Mammary epithelial cell (primary cell): ENCODE measurements at regions not wholly inside any gene's neighbourhood (a gene's known extent, or its start where the extent isn't known, plus 50 kb on each side); places are given as distances from the start of the nearest gene placed in this dataset.

Experiments
- EZH2 ChIP-seq: IDR thresholded peaks from 2 replicates; pipeline ENCODE4 v1.6.1; 2012; ENCODE audit warnings: low read length, inconsistent platforms, borderline replicate concordance
- TF ChIP-seq, protein P1 (sequence below), 2 donors: IDR thresholded peaks in 1 of 2; conservative IDR thresholded peaks in 1 of 2; 2 replicates each; pipeline ENCODE4 v1.5.1; 2011 to 2012; ENCODE audit warnings: inconsistent platforms in 2 of 2, low read length in 2 of 2, mild to moderate bottlenecking in 2 of 2, control low read depth in 1 of 2, low read depth in 1 of 2; ENCODE audit not compliant: insufficient read depth in 1 of 2; ENCODE audit errors: extremely low read depth in 1 of 2

DNA sequence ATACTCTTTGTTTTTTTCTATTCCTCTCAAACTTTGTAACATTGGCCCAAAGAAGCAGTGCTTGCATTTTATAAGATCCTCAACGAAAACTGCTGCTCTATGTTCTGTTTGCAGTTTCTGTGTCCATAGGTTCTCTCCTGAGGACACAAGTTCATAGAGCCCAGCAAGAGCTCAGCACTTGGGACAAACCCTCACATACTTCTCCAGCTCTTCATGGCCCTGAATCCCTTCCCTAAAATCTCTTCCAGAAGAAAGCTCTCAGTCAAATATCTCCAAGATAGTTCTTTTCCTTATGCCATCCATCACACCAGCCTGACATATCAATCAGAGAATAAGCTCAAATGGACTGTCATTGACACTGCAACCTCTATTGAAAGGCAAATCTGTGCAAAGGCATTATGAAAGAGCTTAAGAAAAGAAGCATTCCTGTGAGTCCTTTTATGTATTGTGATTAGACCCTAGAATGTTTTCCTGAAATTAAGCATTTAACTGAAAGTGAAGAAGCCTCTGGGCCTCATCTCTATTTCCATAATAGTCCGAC, 405.5 kb downstream of the ANKRD7 start:
- TF ChIP-seq, protein P1, sequence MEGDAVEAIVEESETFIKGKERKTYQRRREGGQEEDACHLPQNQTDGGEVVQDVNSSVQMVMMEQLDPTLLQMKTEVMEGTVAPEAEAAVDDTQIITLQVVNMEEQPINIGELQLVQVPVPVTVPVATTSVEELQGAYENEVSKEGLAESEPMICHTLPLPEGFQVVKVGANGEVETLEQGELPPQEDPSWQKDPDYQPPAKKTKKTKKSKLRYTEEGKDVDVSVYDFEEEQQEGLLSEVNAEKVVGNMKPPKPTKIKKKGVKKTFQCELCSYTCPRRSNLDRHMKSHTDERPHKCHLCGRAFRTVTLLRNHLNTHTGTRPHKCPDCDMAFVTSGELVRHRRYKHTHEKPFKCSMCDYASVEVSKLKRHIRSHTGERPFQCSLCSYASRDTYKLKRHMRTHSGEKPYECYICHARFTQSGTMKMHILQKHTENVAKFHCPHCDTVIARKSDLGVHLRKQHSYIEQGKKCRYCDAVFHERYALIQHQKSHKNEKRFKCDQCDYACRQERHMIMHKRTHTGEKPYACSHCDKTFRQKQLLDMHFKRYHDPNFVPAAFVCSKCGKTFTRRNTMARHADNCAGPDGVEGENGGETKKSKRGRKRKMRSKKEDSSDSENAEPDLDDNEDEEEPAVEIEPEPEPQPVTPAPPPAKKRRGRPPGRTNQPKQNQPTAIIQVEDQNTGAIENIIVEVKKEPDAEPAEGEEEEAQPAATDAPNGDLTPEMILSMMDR (conservative IDR thresholded peaks at IDR 0.05 in 1 of 2, IDR thresholded peaks at IDR 0.05 in 1 of 2; ENCODE audit: extremely low read depth in 1 of 2, insufficient read depth in 1 of 2, low read depth in 1 of 2, low read length in 2 of 2): no peak
- TF ChIP-seq EZH2: no peak
